Stimulated activated CD8-positive, alpha-beta memory T cell treated with anti-CD3 and anti-CD28 coated beads, Interleukin-2, amount 100 ng/mL, for 1 hour (primary cell): ENCODE measurements at regions not wholly inside any gene's neighbourhood (a gene's known extent, or its start where the extent isn't known, plus 50 kb on each side); places are given as distances from the start of the nearest gene placed in this dataset.
A peak's percentile ranks its signal among the peaks of the same experiment; 100 is the strongest.

ENCODE experiments used
- DNase-seq, 2 donors: peaks; one replicate each; pipeline ENCODE4 v3.0.0-alpha.2; 2020; ENCODE audit warnings: low read depth in 2 of 2

GRCh38 chr16:17591655-17592405 lies 121.1 kb upstream of the XYLT1 start:
- DNase-seq, result no peak

- peak in 1 of 2 donors; percentile 14 for DNase-seq
These were observed 120.2 kb upstream of the XYLT1 start for GRCh38 chr16:17590711-17591654.

- no peak for DNase-seq
These were observed 119.1 kb upstream of the XYLT1 start for GRCh38 chr16:17589898-17590297.

- no peak for DNase-seq
These were observed 114.8 kb upstream of the XYLT1 start for GRCh38 chr16:17585449-17586074.

GRCh38 chr16:17578981-17579874 lies 108.5 kb upstream of the XYLT1 start:
- DNase-seq, result peak; percentile 7 to 10

GRCh38 chr16:17574256-17574655 lies 103.5 kb upstream of the XYLT1 start:
- no peak for DNase-seq

DNA sequence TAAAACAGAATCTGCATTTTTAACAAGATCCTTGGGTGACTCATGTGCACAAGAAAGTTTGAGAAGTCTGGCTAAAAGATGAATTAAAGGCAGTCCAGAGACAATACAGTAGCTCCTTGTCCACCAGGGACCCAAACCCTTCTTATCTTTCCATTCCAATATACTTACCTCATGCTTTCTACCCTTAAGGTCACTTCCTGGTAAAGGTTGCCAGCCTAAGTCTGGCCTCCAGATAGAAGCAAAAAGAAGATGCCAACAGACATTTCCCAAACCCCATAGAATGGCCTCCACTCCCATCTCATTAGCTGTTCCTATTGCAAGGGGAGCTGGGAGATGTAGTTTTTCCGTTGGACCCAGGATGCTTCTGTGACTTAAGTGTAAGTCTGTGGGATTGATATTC lies 101.4 kb upstream of the XYLT1 start:
- no peak for DNase-seq

- DNase-seq, result no peak
These were observed 100.8 kb upstream of the XYLT1 start for GRCh38 chr16:17571499-17572093.

- DNase-seq, result no peak
These were observed 97.5 kb upstream of the XYLT1 start for GRCh38 chr16:17568239-17568638.

DNA sequence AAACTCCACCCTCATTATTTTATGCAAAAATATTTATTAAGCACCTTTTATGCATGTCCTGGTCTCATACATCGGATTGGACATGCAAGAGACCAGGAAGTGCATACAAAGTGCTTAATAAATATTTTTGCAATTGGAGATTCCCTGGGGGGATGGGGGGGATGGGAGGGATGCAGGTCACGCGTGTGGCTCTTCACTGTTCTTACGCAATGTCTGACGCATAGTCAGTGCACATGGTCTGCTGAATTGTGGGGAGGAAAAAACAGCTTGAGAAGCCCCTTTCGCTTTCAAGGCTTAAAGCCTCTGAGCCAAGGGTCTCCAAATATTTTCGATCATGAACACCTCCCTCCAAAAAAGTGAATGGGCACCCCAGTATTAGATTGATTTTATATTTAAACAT lies 96.7 kb upstream of the XYLT1 start:
- no peak for DNase-seq

- DNase-seq, result no peak
These were observed 96.1 kb upstream of the XYLT1 start for GRCh38 chr16:17566656-17567450.

GRCh38 chr16:17566075-17566474 lies 95.3 kb upstream of the XYLT1 start:
- DNase-seq, result no peak

- DNase-seq, result no peak
These were observed 94.8 kb upstream of the XYLT1 start for GRCh38 chr16:17565605-17566004.

DNA sequence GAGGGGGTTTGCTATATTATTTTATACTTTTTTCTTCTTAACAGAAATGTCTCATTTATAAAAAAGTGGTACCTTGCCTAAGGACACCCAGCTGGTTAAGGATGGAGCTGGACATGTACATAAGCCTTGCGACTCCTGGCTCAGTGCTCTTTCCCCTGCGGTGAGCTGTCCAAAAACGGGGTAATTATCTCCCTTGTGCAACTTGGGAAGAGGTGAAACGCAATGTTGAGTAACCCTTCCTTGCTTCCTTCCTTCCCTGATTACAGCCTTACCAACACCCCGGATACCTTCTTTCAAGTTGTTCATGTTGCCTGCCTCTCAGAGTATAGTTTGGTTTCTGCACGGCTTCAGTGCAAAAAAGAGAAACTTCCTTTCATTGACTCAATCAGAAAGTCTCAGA lies 94.1 kb upstream of the XYLT1 start:
- DNase-seq, result no peak

DNA sequence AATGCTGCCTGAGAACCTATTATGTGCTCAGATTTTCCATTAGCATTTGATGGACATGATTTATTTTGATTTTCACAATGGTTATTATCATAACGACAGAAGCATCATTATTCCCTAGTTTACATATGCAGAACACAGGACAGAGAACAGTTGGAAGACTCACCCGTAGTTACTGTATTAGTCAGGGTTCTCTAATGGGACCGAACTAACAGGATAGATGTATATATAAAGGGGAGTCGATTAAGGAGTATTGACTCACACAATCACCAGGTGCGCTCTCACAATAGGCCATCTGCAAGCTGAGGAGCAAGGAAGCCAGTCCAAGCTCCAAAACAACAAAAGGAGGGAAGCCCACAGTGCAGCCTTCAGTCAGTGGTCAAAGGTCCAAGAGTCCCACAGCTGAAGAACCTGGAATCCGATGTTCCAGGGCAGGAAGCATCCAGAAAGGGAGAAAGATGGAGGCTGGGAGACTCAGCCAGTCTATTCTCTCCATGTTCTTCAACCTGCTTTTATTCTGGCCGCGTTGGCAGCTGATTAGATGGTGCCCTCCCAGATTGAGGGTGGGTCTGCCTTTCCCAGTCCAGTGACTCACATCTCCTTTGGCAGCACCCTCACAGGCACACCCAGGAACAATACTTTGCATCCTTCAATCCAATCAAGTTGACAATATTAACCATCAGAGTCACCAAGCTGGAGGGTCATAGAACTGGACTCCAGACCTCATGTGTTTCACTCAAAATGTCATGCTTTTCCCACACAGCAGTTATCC lies 92.7 kb upstream of the XYLT1 start:
- DNase-seq, result no peak

DNA sequence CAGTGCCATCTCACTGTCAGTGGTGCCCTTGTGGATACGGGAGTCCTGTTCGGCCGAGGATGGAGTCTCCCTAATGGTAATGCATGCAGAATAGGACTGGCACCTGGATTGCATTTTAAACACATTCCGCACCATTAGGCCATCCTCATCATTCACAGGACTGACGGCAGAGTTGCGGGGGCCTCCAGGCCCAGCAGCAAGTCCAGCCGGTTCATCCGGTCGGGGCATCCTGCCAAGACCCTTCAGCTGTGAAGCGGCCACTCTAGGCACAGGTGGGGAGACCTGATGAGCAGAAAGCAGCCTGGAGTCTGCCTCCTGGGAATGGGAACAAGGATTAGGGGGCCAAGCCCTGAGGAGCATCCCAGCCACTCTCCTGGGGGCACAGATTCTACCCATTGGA lies 90.3 kb upstream of the XYLT1 start:
- no peak for DNase-seq

- DNase-seq, result no peak
These were observed 89.8 kb upstream of the XYLT1 start for GRCh38 chr16:17560548-17560947.

GRCh38 chr16:17559394-17559793 lies 88.6 kb upstream of the XYLT1 start:
- no peak for DNase-seq

DNA sequence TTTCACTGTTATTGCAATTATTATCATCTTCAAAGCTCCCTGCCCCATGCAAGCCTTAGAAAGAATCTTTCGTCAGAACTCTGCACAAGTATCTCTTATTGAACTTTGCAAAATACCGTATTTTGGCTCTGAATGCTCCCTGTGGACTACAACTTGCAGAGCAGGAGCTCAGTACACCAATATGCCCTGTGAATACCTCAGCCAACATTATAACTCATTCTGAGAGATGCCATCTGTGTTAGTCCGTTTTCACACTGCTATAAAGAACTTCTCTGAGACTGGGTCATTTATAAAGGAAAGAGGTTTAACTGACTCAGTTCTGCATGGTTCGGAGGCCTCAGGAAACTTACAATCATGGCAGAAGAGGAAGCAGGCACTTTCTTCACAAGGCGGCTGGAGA lies 87.2 kb upstream of the XYLT1 start:
- DNase-seq, result no peak
